ENCODE measurements at regions not wholly inside any gene's neighbourhood (a gene's known extent, or its start where the extent isn't known, plus 50 kb on each side); places are given as distances from the start of the nearest gene placed in this dataset.

- H3K4me1 ChIP-seq, result no peaks in the 10 kb centered on the region
- no peaks in the 10 kb centered on the region for H3K36me3 Mint-ChIP-seq
- H3F3A ChIP-seq (ENCODE audit: low read depth), result no peaks in the 10 kb centered on the region
- H3K36me3 ChIP-seq, result no peaks in the 10 kb centered on the region
- TF ChIP-seq EZH2 (IDR thresholded peaks at IDR 0.05) (no peak), EZH2phosphoT487 (IDR thresholded peaks at IDR 0.05) (no peak)
- TF ChIP-seq, protein P1, sequence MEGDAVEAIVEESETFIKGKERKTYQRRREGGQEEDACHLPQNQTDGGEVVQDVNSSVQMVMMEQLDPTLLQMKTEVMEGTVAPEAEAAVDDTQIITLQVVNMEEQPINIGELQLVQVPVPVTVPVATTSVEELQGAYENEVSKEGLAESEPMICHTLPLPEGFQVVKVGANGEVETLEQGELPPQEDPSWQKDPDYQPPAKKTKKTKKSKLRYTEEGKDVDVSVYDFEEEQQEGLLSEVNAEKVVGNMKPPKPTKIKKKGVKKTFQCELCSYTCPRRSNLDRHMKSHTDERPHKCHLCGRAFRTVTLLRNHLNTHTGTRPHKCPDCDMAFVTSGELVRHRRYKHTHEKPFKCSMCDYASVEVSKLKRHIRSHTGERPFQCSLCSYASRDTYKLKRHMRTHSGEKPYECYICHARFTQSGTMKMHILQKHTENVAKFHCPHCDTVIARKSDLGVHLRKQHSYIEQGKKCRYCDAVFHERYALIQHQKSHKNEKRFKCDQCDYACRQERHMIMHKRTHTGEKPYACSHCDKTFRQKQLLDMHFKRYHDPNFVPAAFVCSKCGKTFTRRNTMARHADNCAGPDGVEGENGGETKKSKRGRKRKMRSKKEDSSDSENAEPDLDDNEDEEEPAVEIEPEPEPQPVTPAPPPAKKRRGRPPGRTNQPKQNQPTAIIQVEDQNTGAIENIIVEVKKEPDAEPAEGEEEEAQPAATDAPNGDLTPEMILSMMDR (IDR thresholded peaks at IDR 0.05), result no peak
- no peak overlapping the region for H3K4me3 Mint-ChIP-seq
- H3K79me2 ChIP-seq (ENCODE audit: low read depth), result no peaks in the 10 kb centered on the region
- H3K9me3 Mint-ChIP-seq, result no peaks in the 10 kb centered on the region
- no peak overlapping the region for H3K4me2 ChIP-seq
- H4K20me1 ChIP-seq (ENCODE audit: low read depth), result no peaks in the 10 kb centered on the region
- H3K9me3 ChIP-seq (ENCODE audit: low read depth), result no peaks in the 10 kb centered on the region
- no peaks in the 10 kb centered on the region for H3K4me1 Mint-ChIP-seq
- DNase-seq (ENCODE audit: low spot score), result no peak
- no peaks in the 10 kb centered on the region for H3K27me3 ChIP-seq
- H3K4me3 ChIP-seq, result no peak overlapping the region
- H2AFZ ChIP-seq (replicated peaks), result no peak overlapping the region
- H3K27ac Mint-ChIP-seq, result no peak overlapping the region
- H3K27me3 Mint-ChIP-seq (ENCODE audit: insufficient read depth, low read depth), result no peaks in the 10 kb centered on the region
- H3K27ac ChIP-seq, result no peak overlapping the region
- no peak overlapping the region for H3K9ac ChIP-seq
These were observed 861.1 kb downstream of the FLRT2 start for GRCh38 chr14:86391085-86391484.

DNA sequence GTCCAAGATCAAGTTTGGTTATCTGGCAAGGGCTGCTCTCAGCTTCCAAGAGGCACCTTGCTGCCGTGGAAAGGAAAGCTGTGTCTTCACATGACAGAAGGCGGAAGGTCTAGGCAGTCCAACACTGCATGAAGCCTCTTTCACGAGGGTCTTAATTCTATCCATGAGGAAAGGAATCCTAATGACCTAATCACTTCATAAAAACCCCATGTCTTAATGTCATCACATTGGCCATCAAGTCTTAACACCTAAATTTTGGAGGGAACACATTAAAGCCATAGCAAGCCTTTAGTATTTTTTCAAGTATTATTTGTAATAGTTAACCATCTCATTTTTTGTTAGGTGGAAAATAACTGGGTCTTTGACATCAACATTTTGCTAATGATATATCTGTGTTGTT, 858.3 kb downstream of the FLRT2 start:
- no peak overlapping the region for H3K4me3 Mint-ChIP-seq
- Histone ChIP-seq H2AFZ (replicated peaks) (no peak overlapping the region), H3F3A (ENCODE audit: low read depth) (no peaks in the 10 kb centered on the region), H3K36me3 (no peaks in the 10 kb centered on the region), H3K9me3 (ENCODE audit: low read depth) (no peaks in the 10 kb centered on the region), H3K9ac (no peak overlapping the region), H3K4me3 (no peak overlapping the region), H3K4me1 (no peaks in the 10 kb centered on the region), H4K20me1 (ENCODE audit: low read depth) (no peaks in the 10 kb centered on the region), H3K27ac (no peak overlapping the region), H3K79me2 (ENCODE audit: low read depth) (no peaks in the 10 kb centered on the region), H3K27me3 (no peaks in the 10 kb centered on the region), H3K4me2 (no peak overlapping the region)
- no peaks in the 10 kb centered on the region for H3K27me3 Mint-ChIP-seq (ENCODE audit: insufficient read depth, low read depth)
- no peak for DNase-seq (ENCODE audit: low spot score)
- TF ChIP-seq EZH2phosphoT487 (IDR thresholded peaks at IDR 0.05) (no peak), EZH2 (IDR thresholded peaks at IDR 0.05) (no peak)
- TF ChIP-seq, protein P1 (IDR thresholded peaks at IDR 0.05), result no peak
- H3K4me1 Mint-ChIP-seq, result no peaks in the 10 kb centered on the region
- no peak overlapping the region for H3K27ac Mint-ChIP-seq
- H3K36me3 Mint-ChIP-seq, result no peaks in the 10 kb centered on the region
- H3K9me3 Mint-ChIP-seq, result no peaks in the 10 kb centered on the region

DNA sequence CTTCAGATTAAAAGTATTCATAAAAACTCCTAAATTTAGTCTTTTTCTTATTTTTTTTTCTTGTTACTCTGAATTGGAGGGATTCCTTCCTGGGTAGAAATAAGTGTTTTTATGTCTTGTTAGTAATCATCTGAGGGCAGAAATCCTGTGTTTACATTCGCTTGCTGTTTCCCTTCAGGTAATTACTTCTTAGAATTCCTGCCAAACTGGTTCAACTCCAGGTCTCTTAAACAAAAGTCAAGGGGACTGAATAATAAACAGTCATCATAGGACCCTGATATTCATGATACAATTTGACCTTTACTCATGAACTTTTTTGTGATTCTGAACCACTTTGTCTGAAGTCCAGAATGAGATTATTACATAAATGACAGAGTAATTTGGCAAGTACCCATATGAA, 843.9 kb downstream of the FLRT2 start:
- H3K9me3 ChIP-seq (ENCODE audit: low read depth), result no peaks in the 10 kb centered on the region
- H3K4me1 Mint-ChIP-seq, result no peaks in the 10 kb centered on the region
- H3K9me3 Mint-ChIP-seq, result peaks cover 15% of the 10 kb centered on the region
- H3K4me2 ChIP-seq, result no peak overlapping the region
- H3K27ac ChIP-seq, result no peak overlapping the region
- H3K36me3 Mint-ChIP-seq, result peaks cover 2% of the 10 kb centered on the region
- no peaks in the 10 kb centered on the region for H3K36me3 ChIP-seq
- H3K27me3 Mint-ChIP-seq (ENCODE audit: insufficient read depth, low read depth), result no peaks in the 10 kb centered on the region
- H3K79me2 ChIP-seq (ENCODE audit: low read depth), result no peaks in the 10 kb centered on the region
- no peak overlapping the region for H3K27ac Mint-ChIP-seq
- H4K20me1 ChIP-seq (ENCODE audit: low read depth), result no peaks in the 10 kb centered on the region
- no peak overlapping the region for H3K4me3 ChIP-seq
- no peaks in the 10 kb centered on the region for H3K27me3 ChIP-seq
- no peaks in the 10 kb centered on the region for H3F3A ChIP-seq (ENCODE audit: low read depth)
- TF ChIP-seq EZH2phosphoT487 (IDR thresholded peaks at IDR 0.05) (no peak), EZH2 (IDR thresholded peaks at IDR 0.05) (no peak)
- TF ChIP-seq, protein P1 (IDR thresholded peaks at IDR 0.05), result no peak
- H3K4me1 ChIP-seq, result no peaks in the 10 kb centered on the region
- DNase-seq (ENCODE audit: low spot score), result no peak
- no peak overlapping the region for H2AFZ ChIP-seq (replicated peaks)
- H3K4me3 Mint-ChIP-seq, result no peak overlapping the region
- no peak overlapping the region for H3K9ac ChIP-seq

All from neural progenitor cell (in vitro differentiated cells).